ENCODE measurements at regions not wholly inside any gene's neighbourhood (a gene's known extent, or its start where the extent isn't known, plus 50 kb on each side); places are given as distances from the start of the nearest gene placed in this dataset.

GRCh38 chr9:88310310-88310980 lies 77.8 kb upstream of the SPIN1 start:
- Histone ChIP-seq H2AFZ (ENCODE audit: low read length) (no peak overlapping the region), H3K9me3 (ENCODE audit: low read length) (no peaks in the 10 kb centered on the region), H3K9ac (ENCODE audit: low read length) (no peak overlapping the region), H3K27me3 (ENCODE audit: low read length) (no peaks in the 10 kb centered on the region), H3K27ac (ENCODE audit: low read length) (no peak overlapping the region), H3K4me2 (ENCODE audit: low read length) (no peak overlapping the region), H3F3A (ENCODE audit: low read length, unreplicated experiment) (no peaks in the 10 kb centered on the region), H3K79me2 (ENCODE audit: low read length) (no peaks in the 10 kb centered on the region), H3K36me3 (ENCODE audit: low read depth, low read length) (no peaks in the 10 kb centered on the region), H3K9me2 (replicated peaks; ENCODE audit: low read length) (no peaks in the 10 kb centered on the region), H3K4me1 (ENCODE audit: insufficient read depth, low read length) (no peaks in the 10 kb centered on the region), H3K4me3 (ENCODE audit: low read length) (no peak overlapping the region), H4K20me1 (ENCODE audit: low read length) (no peaks in the 10 kb centered on the region)
- ChIA-PET CTCF (no interaction called here), POLR2A (ENCODE audit: unreplicated experiment) (no interaction called here)
- BruUV-seq (replicated peaks) = no TSS peak
- TF ChIP-seq EZH2phosphoT487 (IDR thresholded peaks at IDR 0.05; ENCODE audit: borderline replicate concordance, low read length) = no peak
- peak; percentile 19; the same call in 1 of the 2 replicates for TF ChIP-seq CTCF (conservative IDR thresholded peaks at IDR 0.05; ENCODE audit: low read depth, low read length)
- intact Hi-C loops (cut with micrococcal nuclease) = no loop called here
- ATAC-seq (no peak), DNase-seq (peak; percentile 31)

GRCh38 chr9:88308831-88309560 lies 79.2 kb upstream of the SPIN1 start:
- H3K4me3 ChIP-seq (ENCODE audit: low read length) = no peak overlapping the region
- H3K9me2 ChIP-seq (replicated peaks; ENCODE audit: low read length) = no peaks in the 10 kb centered on the region
- CTCF ChIA-PET = no interaction called here
- POLR2A ChIA-PET (ENCODE audit: unreplicated experiment) = no interaction called here
- H3K4me2 ChIP-seq (ENCODE audit: low read length) = no peak overlapping the region
- ATAC-seq (no peak), DNase-seq (no peak)
- no peaks in the 10 kb centered on the region for H3K36me3 ChIP-seq (ENCODE audit: low read depth, low read length)
- H2AFZ ChIP-seq (ENCODE audit: low read length) = no peak overlapping the region
- no peaks in the 10 kb centered on the region for H3K27me3 ChIP-seq (ENCODE audit: low read length)
- no peak overlapping the region for H3K9ac ChIP-seq (ENCODE audit: low read length)
- TF ChIP-seq EZH2phosphoT487 (IDR thresholded peaks at IDR 0.05; ENCODE audit: borderline replicate concordance, low read length) = no peak
- TF ChIP-seq EZH2 (IDR thresholded peaks at IDR 0.05; ENCODE audit: low read length, unreplicated experiment) = no peak
- no peak for TF ChIP-seq CTCF (conservative IDR thresholded peaks at IDR 0.05; ENCODE audit: low read depth, low read length)
- H3K27ac ChIP-seq (ENCODE audit: low read length) = no peak overlapping the region
- no TSS peak for BruUV-seq (replicated peaks)
- intact Hi-C loops (cut with micrococcal nuclease) = no loop called here
- no peaks in the 10 kb centered on the region for H3K9me3 ChIP-seq (ENCODE audit: low read length)
- H3K79me2 ChIP-seq (ENCODE audit: low read length) = no peaks in the 10 kb centered on the region
- H3F3A ChIP-seq (ENCODE audit: low read length, unreplicated experiment) = no peaks in the 10 kb centered on the region
- no peaks in the 10 kb centered on the region for H3K4me1 ChIP-seq (ENCODE audit: insufficient read depth, low read length)
- H4K20me1 ChIP-seq (ENCODE audit: low read length) = no peaks in the 10 kb centered on the region

- ATAC-seq (no peak), DNase-seq (no peak)
- no peak overlapping the region for H3K9ac ChIP-seq (ENCODE audit: low read length)
- H2AFZ ChIP-seq (ENCODE audit: low read length) = no peak overlapping the region
- H3K79me2 ChIP-seq (ENCODE audit: low read length) = no peaks in the 10 kb centered on the region
- no peaks in the 10 kb centered on the region for H3K27me3 ChIP-seq (ENCODE audit: low read length)
- no peaks in the 10 kb centered on the region for H3F3A ChIP-seq (ENCODE audit: low read length, unreplicated experiment)
- H3K4me1 ChIP-seq (ENCODE audit: insufficient read depth, low read length) = no peaks in the 10 kb centered on the region
- no peaks in the 10 kb centered on the region for H3K9me2 ChIP-seq (replicated peaks; ENCODE audit: low read length)
- H3K36me3 ChIP-seq (ENCODE audit: low read depth, low read length) = no peaks in the 10 kb centered on the region
- ChIA-PET POLR2A (ENCODE audit: unreplicated experiment) (no interaction called here), CTCF (no interaction called here)
- intact Hi-C loops (cut with micrococcal nuclease) = no loop called here
- H3K27ac ChIP-seq (ENCODE audit: low read length) = no peak overlapping the region
- H4K20me1 ChIP-seq (ENCODE audit: low read length) = no peaks in the 10 kb centered on the region
- H3K9me3 ChIP-seq (ENCODE audit: low read length) = no peaks in the 10 kb centered on the region
- no peak overlapping the region for H3K4me2 ChIP-seq (ENCODE audit: low read length)
- BruUV-seq (replicated peaks) = no TSS peak
- TF ChIP-seq EZH2phosphoT487 (IDR thresholded peaks at IDR 0.05; ENCODE audit: borderline replicate concordance, low read length) (no peak), CTCF (conservative IDR thresholded peaks at IDR 0.05; ENCODE audit: low read depth, low read length) (no peak), EZH2 (IDR thresholded peaks at IDR 0.05; ENCODE audit: low read length, unreplicated experiment) (no peak)
- H3K4me3 ChIP-seq (ENCODE audit: low read length) = no peak overlapping the region
These were observed 81.1 kb upstream of the SPIN1 start for GRCh38 chr9:88307136-88307535.
